ENCODE measurements at regions not wholly inside any gene's neighbourhood (a gene's known extent, or its start where the extent isn't known, plus 50 kb on each side); places are given as distances from the start of the nearest gene placed in this dataset.

DNA sequence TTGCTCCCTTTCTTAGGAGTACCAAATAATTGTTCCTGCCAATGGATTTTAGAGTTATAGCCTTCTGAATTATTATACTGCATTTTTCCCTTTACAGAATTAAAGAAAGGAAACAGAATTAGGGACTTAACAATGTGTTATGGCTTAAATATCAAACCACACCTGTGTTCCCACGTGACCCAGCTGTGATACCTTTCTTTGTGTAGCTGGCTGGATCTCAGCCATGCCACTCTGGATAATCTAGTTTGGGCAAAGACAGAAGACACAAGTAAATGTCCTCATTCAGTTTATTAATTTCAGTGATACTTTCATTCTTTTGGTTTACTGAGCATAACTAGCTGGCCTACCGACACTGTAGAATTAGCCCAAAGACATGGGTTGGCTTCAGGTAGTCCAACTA is 417.2 kb upstream of the ADAMTS16 start:
- TF ChIP-seq, protein P1, sequence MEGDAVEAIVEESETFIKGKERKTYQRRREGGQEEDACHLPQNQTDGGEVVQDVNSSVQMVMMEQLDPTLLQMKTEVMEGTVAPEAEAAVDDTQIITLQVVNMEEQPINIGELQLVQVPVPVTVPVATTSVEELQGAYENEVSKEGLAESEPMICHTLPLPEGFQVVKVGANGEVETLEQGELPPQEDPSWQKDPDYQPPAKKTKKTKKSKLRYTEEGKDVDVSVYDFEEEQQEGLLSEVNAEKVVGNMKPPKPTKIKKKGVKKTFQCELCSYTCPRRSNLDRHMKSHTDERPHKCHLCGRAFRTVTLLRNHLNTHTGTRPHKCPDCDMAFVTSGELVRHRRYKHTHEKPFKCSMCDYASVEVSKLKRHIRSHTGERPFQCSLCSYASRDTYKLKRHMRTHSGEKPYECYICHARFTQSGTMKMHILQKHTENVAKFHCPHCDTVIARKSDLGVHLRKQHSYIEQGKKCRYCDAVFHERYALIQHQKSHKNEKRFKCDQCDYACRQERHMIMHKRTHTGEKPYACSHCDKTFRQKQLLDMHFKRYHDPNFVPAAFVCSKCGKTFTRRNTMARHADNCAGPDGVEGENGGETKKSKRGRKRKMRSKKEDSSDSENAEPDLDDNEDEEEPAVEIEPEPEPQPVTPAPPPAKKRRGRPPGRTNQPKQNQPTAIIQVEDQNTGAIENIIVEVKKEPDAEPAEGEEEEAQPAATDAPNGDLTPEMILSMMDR (IDR thresholded peaks at IDR 0.05): no peak
- no peak for TF ChIP-seq POLR2AphosphoS5 (IDR thresholded peaks at IDR 0.05)

All from prostate gland (tissue), 2 donors.